ENCODE measurements at regions not wholly inside any gene's neighbourhood (a gene's known extent, or its start where the extent isn't known, plus 50 kb on each side); places are given as distances from the start of the nearest gene placed in this dataset.
"Not testable (repeated sequence)": the region's sequence is repeated elsewhere in the genome, so short reads cannot be mapped to it uniquely, and the experiment has no call there.

- no peaks in the 10 kb centered on the region for H3K27me3 ChIP-seq (ENCODE audit: control insufficient read depth, insufficient read depth, low read length)
- no peaks in the 10 kb centered on the region for H3K36me3 ChIP-seq (ENCODE audit: control insufficient read depth, low read depth, low read length)
- H3K4me1 ChIP-seq (ENCODE audit: control insufficient read depth, low read depth, low read length), result peaks cover 9% of the 10 kb centered on the region
- no peak overlapping the region for H3K4me3 ChIP-seq (ENCODE audit: low read length)
- H3K27ac ChIP-seq (ENCODE audit: low read length), result no peak overlapping the region
- no peaks in the 10 kb centered on the region for H3K9me3 ChIP-seq (ENCODE audit: control insufficient read depth, low read depth, low read length)
- H3K9ac ChIP-seq (ENCODE audit: low read length), result no peak overlapping the region
These were observed 162.9 kb upstream of the WWC1 start for GRCh38 chr5:168128557-168128956.

GRCh38 chr5:168131519-168131918, 159.9 kb upstream of the WWC1 start:
- Histone ChIP-seq H3K9ac (ENCODE audit: low read length) (no peak overlapping the region), H3K27me3 (ENCODE audit: control insufficient read depth, insufficient read depth, low read length) (no peaks in the 10 kb centered on the region), H3K9me3 (ENCODE audit: control insufficient read depth, low read depth, low read length) (no peaks in the 10 kb centered on the region), H3K4me1 (ENCODE audit: control insufficient read depth, low read depth, low read length) (peaks cover 13% of the 10 kb centered on the region), H3K36me3 (ENCODE audit: control insufficient read depth, low read depth, low read length) (no peaks in the 10 kb centered on the region), H3K4me3 (ENCODE audit: low read length) (no peak overlapping the region), H3K27ac (ENCODE audit: low read length) (no peak overlapping the region)

GRCh38 chr5:168132241-168132641, 159.2 kb upstream of the WWC1 start:
- H3K4me3 ChIP-seq (ENCODE audit: low read length), result no peak overlapping the region
- H3K27me3 ChIP-seq (ENCODE audit: control insufficient read depth, insufficient read depth, low read length), result no peaks in the 10 kb centered on the region
- no peaks in the 10 kb centered on the region for H3K9me3 ChIP-seq (ENCODE audit: control insufficient read depth, low read depth, low read length)
- H3K4me1 ChIP-seq (ENCODE audit: control insufficient read depth, low read depth, low read length), result peaks cover 20% of the 10 kb centered on the region
- H3K9ac ChIP-seq (ENCODE audit: low read length), result no peak overlapping the region
- H3K27ac ChIP-seq (ENCODE audit: low read length), result no peak overlapping the region
- H3K36me3 ChIP-seq (ENCODE audit: control insufficient read depth, low read depth, low read length), result no peaks in the 10 kb centered on the region

GRCh38 chr5:168135897-168136296, 155.5 kb upstream of the WWC1 start:
- H3K4me3 ChIP-seq (ENCODE audit: low read length), result no peak overlapping the region
- no peak overlapping the region for H3K27ac ChIP-seq (ENCODE audit: low read length)
- no peaks in the 10 kb centered on the region for H3K36me3 ChIP-seq (ENCODE audit: control insufficient read depth, low read depth, low read length)
- no peaks in the 10 kb centered on the region for H3K9me3 ChIP-seq (ENCODE audit: control insufficient read depth, low read depth, low read length)
- no peaks in the 10 kb centered on the region for H3K27me3 ChIP-seq (ENCODE audit: control insufficient read depth, insufficient read depth, low read length)
- peaks cover 15% of the 10 kb centered on the region for H3K4me1 ChIP-seq (ENCODE audit: control insufficient read depth, low read depth, low read length)
- no peak overlapping the region for H3K9ac ChIP-seq (ENCODE audit: low read length)

- no peaks in the 10 kb centered on the region for H3K9me3 ChIP-seq (ENCODE audit: control insufficient read depth, low read depth, low read length)
- no peaks in the 10 kb centered on the region for H3K36me3 ChIP-seq (ENCODE audit: control insufficient read depth, low read depth, low read length)
- H3K27ac ChIP-seq (ENCODE audit: low read length), result no peak overlapping the region
- no peaks in the 10 kb centered on the region for H3K27me3 ChIP-seq (ENCODE audit: control insufficient read depth, insufficient read depth, low read length)
- peaks cover 15% of the 10 kb centered on the region for H3K4me1 ChIP-seq (ENCODE audit: control insufficient read depth, low read depth, low read length)
- no peak overlapping the region for H3K9ac ChIP-seq (ENCODE audit: low read length)
- H3K4me3 ChIP-seq (ENCODE audit: low read length), result no peak overlapping the region
These were observed 155.1 kb upstream of the WWC1 start for GRCh38 chr5:168136340-168136739.

- Histone ChIP-seq H3K4me1 (ENCODE audit: control insufficient read depth, low read depth, low read length) (peaks cover 15% of the 10 kb centered on the region), H3K27ac (ENCODE audit: low read length) (no peak overlapping the region), H3K27me3 (ENCODE audit: control insufficient read depth, insufficient read depth, low read length) (no peaks in the 10 kb centered on the region), H3K9ac (ENCODE audit: low read length) (no peak overlapping the region), H3K9me3 (ENCODE audit: control insufficient read depth, low read depth, low read length) (no peaks in the 10 kb centered on the region), H3K36me3 (ENCODE audit: control insufficient read depth, low read depth, low read length) (no peaks in the 10 kb centered on the region), H3K4me3 (ENCODE audit: low read length) (no peak overlapping the region)
These were observed 154.2 kb upstream of the WWC1 start for GRCh38 chr5:168137265-168137664.

GRCh38 chr5:168140241-168140640, 151.2 kb upstream of the WWC1 start:
- Histone ChIP-seq H3K27ac (ENCODE audit: low read length) (no peak overlapping the region), H3K36me3 (ENCODE audit: control insufficient read depth, low read depth, low read length) (no peaks in the 10 kb centered on the region), H3K9me3 (ENCODE audit: control insufficient read depth, low read depth, low read length) (no peaks in the 10 kb centered on the region), H3K4me1 (ENCODE audit: control insufficient read depth, low read depth, low read length) (peaks cover 15% of the 10 kb centered on the region), H3K27me3 (ENCODE audit: control insufficient read depth, insufficient read depth, low read length) (no peaks in the 10 kb centered on the region), H3K4me3 (ENCODE audit: low read length) (no peak overlapping the region), H3K9ac (ENCODE audit: low read length) (no peak overlapping the region)

- H3K4me1 ChIP-seq (ENCODE audit: control insufficient read depth, low read depth, low read length), result peaks cover 3% of the 10 kb centered on the region
- no peaks in the 10 kb centered on the region for H3K9me3 ChIP-seq (ENCODE audit: control insufficient read depth, low read depth, low read length)
- no peaks in the 10 kb centered on the region for H3K36me3 ChIP-seq (ENCODE audit: control insufficient read depth, low read depth, low read length)
- no peaks in the 10 kb centered on the region for H3K27me3 ChIP-seq (ENCODE audit: control insufficient read depth, insufficient read depth, low read length)
- H3K4me3 ChIP-seq (ENCODE audit: low read length), result no peak overlapping the region
- no peak overlapping the region for H3K9ac ChIP-seq (ENCODE audit: low read length)
- H3K27ac ChIP-seq (ENCODE audit: low read length), result no peak overlapping the region
These were observed 149.0 kb upstream of the WWC1 start for GRCh38 chr5:168142402-168142801.

- H3K9me3 ChIP-seq (ENCODE audit: control insufficient read depth, low read depth, low read length); H3K36me3 ChIP-seq (ENCODE audit: control insufficient read depth, low read depth, low read length); H3K4me3 ChIP-seq (ENCODE audit: low read length); H3K27me3 ChIP-seq (ENCODE audit: control insufficient read depth, insufficient read depth, low read length); H3K27ac ChIP-seq (ENCODE audit: low read length); H3K4me1 ChIP-seq (ENCODE audit: control insufficient read depth, low read depth, low read length); H3K9ac ChIP-seq (ENCODE audit: low read length): not testable (repeated sequence)
These were observed 147.9 kb upstream of the WWC1 start for GRCh38 chr5:168143521-168143920.

- H3K4me3 ChIP-seq (ENCODE audit: low read length), result no peak overlapping the region
- peaks cover 8% of the 10 kb centered on the region for H3K4me1 ChIP-seq (ENCODE audit: control insufficient read depth, low read depth, low read length)
- H3K27me3 ChIP-seq (ENCODE audit: control insufficient read depth, insufficient read depth, low read length), result no peaks in the 10 kb centered on the region
- no peak overlapping the region for H3K9ac ChIP-seq (ENCODE audit: low read length)
- H3K9me3 ChIP-seq (ENCODE audit: control insufficient read depth, low read depth, low read length), result no peaks in the 10 kb centered on the region
- H3K27ac ChIP-seq (ENCODE audit: low read length), result no peak overlapping the region
- no peaks in the 10 kb centered on the region for H3K36me3 ChIP-seq (ENCODE audit: control insufficient read depth, low read depth, low read length)
These were observed 144.3 kb upstream of the WWC1 start for GRCh38 chr5:168147106-168147505.

GRCh38 chr5:168147568-168148360, 143.7 kb upstream of the WWC1 start:
- no peaks in the 10 kb centered on the region for H3K9me3 ChIP-seq (ENCODE audit: control insufficient read depth, low read depth, low read length)
- no peak overlapping the region for H3K9ac ChIP-seq (ENCODE audit: low read length)
- peaks cover 8% of the 10 kb centered on the region for H3K4me1 ChIP-seq (ENCODE audit: control insufficient read depth, low read depth, low read length)
- H3K36me3 ChIP-seq (ENCODE audit: control insufficient read depth, low read depth, low read length), result no peaks in the 10 kb centered on the region
- no peak overlapping the region for H3K27ac ChIP-seq (ENCODE audit: low read length)
- H3K4me3 ChIP-seq (ENCODE audit: low read length), result no peak overlapping the region
- H3K27me3 ChIP-seq (ENCODE audit: control insufficient read depth, insufficient read depth, low read length), result no peaks in the 10 kb centered on the region

- Histone ChIP-seq H3K4me3 (ENCODE audit: low read length) (no peak overlapping the region), H3K9ac (ENCODE audit: low read length) (no peak overlapping the region), H3K9me3 (ENCODE audit: control insufficient read depth, low read depth, low read length) (no peaks in the 10 kb centered on the region), H3K36me3 (ENCODE audit: control insufficient read depth, low read depth, low read length) (no peaks in the 10 kb centered on the region), H3K27me3 (ENCODE audit: control insufficient read depth, insufficient read depth, low read length) (no peaks in the 10 kb centered on the region), H3K4me1 (ENCODE audit: control insufficient read depth, low read depth, low read length) (peaks cover 12% of the 10 kb centered on the region), H3K27ac (ENCODE audit: low read length) (no peak overlapping the region)
These were observed 140.4 kb upstream of the WWC1 start for GRCh38 chr5:168151041-168151440.
